Calu3 (cell line): ENCODE measurements at regions not wholly inside any gene's neighbourhood (a gene's known extent, or its start where the extent isn't known, plus 50 kb on each side); places are given as distances from the start of the nearest gene placed in this dataset.

Experiments used
- BruUV-seq: library from RNA; stranded (reverse); fragments of 400-500 nt; replicated peaks from 2 replicates; lab custom pipeline; 2021; lab: Mats Ljungman, UMichigan
- CTCF ChIA-PET: fragments of 300-600 bp; sonication (Branson Sonifier 250); formaldehyde crosslinking; loops from one replicate; lab custom pipeline; 2022; ENCODE audit warnings: antibody characterized with exemption; lab: Charles Lee
- DNase-seq: peaks from one replicate; pipeline ENCODE4 v3.0.0; 2022
- H3K27ac Mint-ChIP-seq: one replicate; pipeline ENCODE4 v1.8.0; 2022; ENCODE audit warnings: mixed read lengths; ENCODE audit not compliant: unreplicated experiment
- H3K27me3 Mint-ChIP-seq: one replicate; pipeline ENCODE4 v1.8.0; 2022; ENCODE audit warnings: mixed read lengths; ENCODE audit not compliant: unreplicated experiment
- H3K36me3 Mint-ChIP-seq: one replicate; pipeline ENCODE4 v1.8.0; 2022; ENCODE audit warnings: mild to moderate bottlenecking, moderate library complexity, mixed read lengths; ENCODE audit not compliant: insufficient read depth, unreplicated experiment
- H3K4me1 Mint-ChIP-seq: one replicate; pipeline ENCODE4 v1.8.0; 2022; ENCODE audit warnings: mild to moderate bottlenecking, low read depth, mixed read lengths; ENCODE audit not compliant: unreplicated experiment
- H3K4me3 Mint-ChIP-seq: one replicate; pipeline ENCODE4 v1.8.0; 2022; ENCODE audit warnings: mild to moderate bottlenecking, low read depth, moderate library complexity, mixed read lengths; ENCODE audit not compliant: unreplicated experiment
- H3K9me3 Mint-ChIP-seq: one replicate; pipeline ENCODE4 v1.8.0; 2022; ENCODE audit warnings: low read depth, mixed read lengths; ENCODE audit not compliant: unreplicated experiment
- CTCF ChIP-seq: fragments of 200-600 bp; IDR thresholded peaks from one replicate; pipeline ENCODE4 v1.8.0; 2022; ENCODE audit warnings: antibody characterized with exemption; ENCODE audit not compliant: unreplicated experiment
- intact Hi-C: fragments of 100-400 bp; cut with micrococcal nuclease; formaldehyde crosslinking; loops from one replicate; pipeline ENCODE4 v1.10.0; 2022; ENCODE audit not compliant: unreplicated experiment

GRCh38 chr4:123913598-123913997 is 517.0 kb downstream of the SPRY1 start:
- Mint-ChIP-seq H3K36me3 (no peaks in the 10 kb centered on the region), H3K4me3 (no peak overlapping the region), H3K9me3 (no peaks in the 10 kb centered on the region), H3K27me3 (no peaks in the 10 kb centered on the region), H3K27ac (no peak overlapping the region), H3K4me1 (no peaks in the 10 kb centered on the region)
- no peak for DNase-seq
- CTCF ChIA-PET: no interaction called here
- no TSS peak for BruUV-seq
- no peak for TF ChIP-seq CTCF
- intact Hi-C loops: no loop called here

GRCh38 chr4:123916821-123917220 is 520.2 kb downstream of the SPRY1 start:
- CTCF ChIA-PET: no interaction called here
- H3K9me3 Mint-ChIP-seq: no peaks in the 10 kb centered on the region
- intact Hi-C loops: no loop called here
- H3K27me3 Mint-ChIP-seq: no peaks in the 10 kb centered on the region
- H3K36me3 Mint-ChIP-seq: no peaks in the 10 kb centered on the region
- no peak overlapping the region for H3K27ac Mint-ChIP-seq
- no peak overlapping the region for H3K4me3 Mint-ChIP-seq
- no peak for DNase-seq
- no peak for TF ChIP-seq CTCF
- no TSS peak for BruUV-seq
- H3K4me1 Mint-ChIP-seq: no peaks in the 10 kb centered on the region

GRCh38 chr4:123919576-123920098 is 523.0 kb downstream of the SPRY1 start:
- intact Hi-C loops: no loop called here
- TF ChIP-seq CTCF: no peak
- BruUV-seq: no TSS peak
- CTCF ChIA-PET: interaction anchor here (0.7 kb wide), 1 partner anchor 95 kb away, joined by 3 read pairs; no protein-coding TSS in a partner anchor
- no peak overlapping the region for H3K4me3 Mint-ChIP-seq
- H3K27ac Mint-ChIP-seq: no peak overlapping the region
- no peaks in the 10 kb centered on the region for H3K36me3 Mint-ChIP-seq
- no peaks in the 10 kb centered on the region for H3K9me3 Mint-ChIP-seq
- no peaks in the 10 kb centered on the region for H3K27me3 Mint-ChIP-seq
- no peaks in the 10 kb centered on the region for H3K4me1 Mint-ChIP-seq
- no peak for DNase-seq

DNA sequence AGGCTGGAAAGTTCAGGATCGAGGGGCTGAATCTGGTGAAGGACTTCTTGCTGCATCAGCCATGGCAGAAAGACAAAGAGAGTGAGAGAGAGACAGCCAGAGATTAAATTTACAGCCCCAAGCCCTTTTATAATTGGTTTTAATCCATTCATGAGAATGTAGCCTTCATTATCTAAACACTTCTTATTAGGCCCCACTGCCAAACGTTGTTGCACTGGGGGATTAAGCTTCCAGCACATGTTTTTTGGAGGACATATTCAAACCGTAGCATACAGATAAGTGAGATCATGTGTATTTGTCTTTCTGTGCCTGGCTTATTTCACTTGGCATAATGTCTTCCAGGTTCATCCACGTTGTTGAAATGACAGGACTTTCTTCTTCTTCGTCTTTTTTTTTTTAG is 524.7 kb downstream of the SPRY1 start:
- DNase-seq: no peak
- no TSS peak for BruUV-seq
- CTCF ChIA-PET: no interaction called here
- Mint-ChIP-seq H3K9me3 (no peaks in the 10 kb centered on the region), H3K36me3 (no peaks in the 10 kb centered on the region), H3K27me3 (no peaks in the 10 kb centered on the region), H3K4me3 (no peak overlapping the region), H3K4me1 (no peaks in the 10 kb centered on the region), H3K27ac (no peak overlapping the region)
- TF ChIP-seq CTCF: no peak
- intact Hi-C loops: no loop called here
